HFF-Myc (cell line): ENCODE measurements at regions not wholly inside any gene's neighbourhood (a gene's known extent, or its start where the extent isn't known, plus 50 kb on each side); places are given as distances from the start of the nearest gene placed in this dataset.

Source experiments
- DNase-seq: peaks from one replicate; pipeline ENCODE4 v3.0.0-alpha.2; 2011; ENCODE audit warnings: low read depth; ENCODE audit errors: extremely low read depth
- H3K4me3 ChIP-seq: replicated peaks from 2 replicates; pipeline ENCODE4 v1.5.1; 2011; ENCODE audit warnings: low read depth, mild to moderate bottlenecking, control low read depth, low read length
- TF ChIP-seq, protein P1 (sequence below): IDR thresholded peaks from 2 replicates; pipeline ENCODE4 v1.5.1; 2012; ENCODE audit warnings: mild to moderate bottlenecking, low read depth, low read length, control low read depth; ENCODE audit errors: missing control alignments

DNA sequence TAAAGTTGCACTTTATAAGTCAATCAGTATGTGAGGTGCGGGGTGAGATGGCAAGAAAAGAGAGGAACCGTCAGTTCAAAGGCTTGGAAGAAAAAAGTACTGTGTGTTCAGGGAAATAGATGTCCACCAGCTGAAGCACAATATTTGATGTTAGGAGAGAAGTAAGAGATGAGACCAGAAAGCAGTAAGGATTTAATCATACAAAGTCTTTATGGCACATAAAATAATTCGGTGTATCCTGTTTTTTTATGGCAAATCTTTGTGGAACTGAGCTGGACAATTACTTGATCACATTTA, 197.2 kb downstream of the FAXC start:
- DNase-seq, result no peak
- H3K4me3 ChIP-seq, result no peak overlapping the region
- TF ChIP-seq, protein P1, sequence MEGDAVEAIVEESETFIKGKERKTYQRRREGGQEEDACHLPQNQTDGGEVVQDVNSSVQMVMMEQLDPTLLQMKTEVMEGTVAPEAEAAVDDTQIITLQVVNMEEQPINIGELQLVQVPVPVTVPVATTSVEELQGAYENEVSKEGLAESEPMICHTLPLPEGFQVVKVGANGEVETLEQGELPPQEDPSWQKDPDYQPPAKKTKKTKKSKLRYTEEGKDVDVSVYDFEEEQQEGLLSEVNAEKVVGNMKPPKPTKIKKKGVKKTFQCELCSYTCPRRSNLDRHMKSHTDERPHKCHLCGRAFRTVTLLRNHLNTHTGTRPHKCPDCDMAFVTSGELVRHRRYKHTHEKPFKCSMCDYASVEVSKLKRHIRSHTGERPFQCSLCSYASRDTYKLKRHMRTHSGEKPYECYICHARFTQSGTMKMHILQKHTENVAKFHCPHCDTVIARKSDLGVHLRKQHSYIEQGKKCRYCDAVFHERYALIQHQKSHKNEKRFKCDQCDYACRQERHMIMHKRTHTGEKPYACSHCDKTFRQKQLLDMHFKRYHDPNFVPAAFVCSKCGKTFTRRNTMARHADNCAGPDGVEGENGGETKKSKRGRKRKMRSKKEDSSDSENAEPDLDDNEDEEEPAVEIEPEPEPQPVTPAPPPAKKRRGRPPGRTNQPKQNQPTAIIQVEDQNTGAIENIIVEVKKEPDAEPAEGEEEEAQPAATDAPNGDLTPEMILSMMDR, result no peak

GRCh38 chr6:99151634-99152346, 197.7 kb downstream of the FAXC start:
- DNase-seq, result peak; percentile 11
- H3K4me3 ChIP-seq, result no peak overlapping the region
- TF ChIP-seq, protein P1, result peak; percentile 79

GRCh38 chr6:99148761-99149160, 200.7 kb downstream of the FAXC start:
- no peak overlapping the region for H3K4me3 ChIP-seq
- no peak for DNase-seq
- TF ChIP-seq, protein P1, result no peak

- no peak overlapping the region for H3K4me3 ChIP-seq
- TF ChIP-seq, protein P1, result no peak
- no peak for DNase-seq
These were observed 200.4 kb upstream of the FBXL4 start for GRCh38 chr6:99148111-99148510.

DNA sequence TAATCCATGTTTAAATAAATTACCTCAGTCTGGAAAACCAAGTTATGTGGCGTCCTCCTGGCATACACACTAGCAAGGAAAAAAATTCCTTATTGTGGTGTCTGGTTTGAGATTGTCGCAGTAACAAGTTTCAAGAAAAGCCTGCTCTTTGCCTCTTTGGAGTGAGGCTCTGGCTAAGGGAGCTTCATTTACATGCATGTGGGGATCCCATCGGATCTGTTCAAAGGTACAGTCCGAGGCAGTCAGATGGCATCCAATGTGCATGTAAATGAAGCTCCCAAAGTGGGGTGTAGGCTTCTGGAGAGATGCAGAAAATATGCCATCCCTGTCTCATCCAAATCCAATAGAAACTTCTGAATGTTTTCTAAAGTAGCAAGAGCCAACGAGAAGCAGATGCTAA, 199.5 kb upstream of the FBXL4 start:
- H3K4me3 ChIP-seq, result no peak overlapping the region
- DNase-seq, result no peak
- TF ChIP-seq, protein P1, result no peak

DNA sequence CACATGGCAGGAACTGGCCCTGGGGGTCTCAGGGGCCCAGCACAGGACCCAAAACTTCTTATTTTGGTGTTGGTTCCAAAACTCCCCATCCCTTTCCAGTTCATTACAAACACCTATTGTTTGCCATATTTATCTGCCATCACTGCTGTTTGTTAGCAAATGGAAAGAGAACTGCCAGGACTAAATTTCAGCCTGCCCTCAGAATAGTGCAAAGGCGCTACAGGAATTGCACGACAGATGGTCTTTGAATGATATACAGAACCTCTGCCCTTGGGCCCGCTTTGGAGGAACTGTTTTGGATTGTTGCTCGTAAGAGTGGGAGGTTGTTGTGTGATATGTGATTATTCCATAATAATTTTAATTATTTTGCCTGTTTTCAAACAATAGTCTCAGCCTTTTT, 199.0 kb upstream of the FBXL4 start:
- H3K4me3 ChIP-seq, result no peak overlapping the region
- TF ChIP-seq, protein P1, result no peak
- DNase-seq, result no peak

- no peak overlapping the region for H3K4me3 ChIP-seq
- TF ChIP-seq, protein P1, result no peak
- DNase-seq, result no peak
These were observed 198.0 kb upstream of the FBXL4 start for GRCh38 chr6:99145738-99146137.
